ENCODE measurements at regions not wholly inside any gene's neighbourhood (a gene's known extent, or its start where the extent isn't known, plus 50 kb on each side); places are given as distances from the start of the nearest gene placed in this dataset.

DNA sequence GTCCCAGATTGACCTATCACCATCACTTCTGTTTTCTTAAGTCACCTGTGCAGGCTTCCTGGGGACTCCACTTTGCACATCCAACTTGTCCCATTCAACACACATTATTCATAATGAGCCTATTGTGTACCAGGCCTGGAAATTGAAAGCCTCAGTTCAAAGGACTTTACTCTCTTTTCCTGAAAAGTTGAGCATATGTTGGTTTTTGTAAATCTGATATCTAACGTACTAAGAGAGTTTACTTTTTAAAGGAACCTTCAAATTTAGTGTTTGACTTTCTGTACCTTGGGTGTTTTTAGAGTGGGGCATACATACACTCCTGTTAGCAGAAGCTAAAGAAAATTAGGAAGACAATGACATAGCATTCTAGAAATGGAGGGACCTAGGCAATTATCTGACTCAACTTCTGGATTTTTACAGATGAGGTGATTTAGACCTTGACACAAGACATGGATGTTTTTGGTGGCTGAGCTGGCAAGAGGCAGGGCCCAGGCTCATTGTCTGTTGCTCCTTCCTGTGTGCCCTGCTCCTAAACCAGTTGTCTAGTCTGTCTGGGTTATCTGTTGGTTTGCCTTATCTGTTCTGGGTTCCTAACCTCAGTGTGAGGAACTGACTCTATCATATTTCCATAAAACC lies 336.5 kb downstream of the RPS6KC1 start:
- Histone ChIP-seq H3K4me3 (IDR thresholded peaks at IDR 0.05; ENCODE audit: insufficient read depth, low read depth, low read length) (no peak overlapping the region), H3K4me2 (no peak overlapping the region), H3K9ac (no peak overlapping the region), H3K27me3 (ENCODE audit: insufficient read depth, low read depth) (no peaks in the 10 kb centered on the region), H3K36me3 (ENCODE audit: insufficient read depth) (no peaks in the 10 kb centered on the region), H3K27ac (no peak overlapping the region), H2AFZ (ENCODE audit: low read depth) (no peak overlapping the region), H4K20me1 (ENCODE audit: insufficient read depth) (no peaks in the 10 kb centered on the region), H3K79me2 (ENCODE audit: insufficient read depth, low read depth) (no peaks in the 10 kb centered on the region), H3K4me1 (ENCODE audit: low read depth, poor library complexity, severe bottlenecking) (no peaks in the 10 kb centered on the region)
- TF ChIP-seq, protein P1, sequence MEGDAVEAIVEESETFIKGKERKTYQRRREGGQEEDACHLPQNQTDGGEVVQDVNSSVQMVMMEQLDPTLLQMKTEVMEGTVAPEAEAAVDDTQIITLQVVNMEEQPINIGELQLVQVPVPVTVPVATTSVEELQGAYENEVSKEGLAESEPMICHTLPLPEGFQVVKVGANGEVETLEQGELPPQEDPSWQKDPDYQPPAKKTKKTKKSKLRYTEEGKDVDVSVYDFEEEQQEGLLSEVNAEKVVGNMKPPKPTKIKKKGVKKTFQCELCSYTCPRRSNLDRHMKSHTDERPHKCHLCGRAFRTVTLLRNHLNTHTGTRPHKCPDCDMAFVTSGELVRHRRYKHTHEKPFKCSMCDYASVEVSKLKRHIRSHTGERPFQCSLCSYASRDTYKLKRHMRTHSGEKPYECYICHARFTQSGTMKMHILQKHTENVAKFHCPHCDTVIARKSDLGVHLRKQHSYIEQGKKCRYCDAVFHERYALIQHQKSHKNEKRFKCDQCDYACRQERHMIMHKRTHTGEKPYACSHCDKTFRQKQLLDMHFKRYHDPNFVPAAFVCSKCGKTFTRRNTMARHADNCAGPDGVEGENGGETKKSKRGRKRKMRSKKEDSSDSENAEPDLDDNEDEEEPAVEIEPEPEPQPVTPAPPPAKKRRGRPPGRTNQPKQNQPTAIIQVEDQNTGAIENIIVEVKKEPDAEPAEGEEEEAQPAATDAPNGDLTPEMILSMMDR (conservative IDR thresholded peaks at IDR 0.05; ENCODE audit: low read depth, low read length): no peak

DNA sequence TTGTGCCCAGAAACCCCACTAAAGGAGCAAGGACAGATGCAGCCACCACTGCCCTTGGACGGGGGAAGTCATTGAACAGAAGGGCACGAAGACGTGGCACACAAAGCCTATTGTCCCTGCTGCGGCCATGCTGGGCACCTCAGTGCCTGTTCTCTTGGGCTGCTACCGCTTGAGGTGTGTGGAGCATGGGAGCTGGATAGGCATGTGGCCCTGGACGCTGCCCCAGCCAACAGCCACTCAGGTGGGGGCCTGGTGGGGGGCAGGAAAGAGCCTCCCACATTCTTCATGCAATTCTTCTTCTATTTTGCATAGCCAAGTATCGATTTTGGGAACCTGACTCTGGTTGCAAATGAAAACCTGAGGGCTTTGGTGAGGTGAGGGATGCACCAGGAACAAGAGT lies 337.2 kb downstream of the RPS6KC1 start:
- Histone ChIP-seq H3K27ac (no peak overlapping the region), H3K79me2 (ENCODE audit: insufficient read depth, low read depth) (no peaks in the 10 kb centered on the region), H3K36me3 (ENCODE audit: insufficient read depth) (no peaks in the 10 kb centered on the region), H3K4me2 (no peak overlapping the region), H2AFZ (ENCODE audit: low read depth) (no peak overlapping the region), H3K9ac (no peak overlapping the region), H4K20me1 (ENCODE audit: insufficient read depth) (no peaks in the 10 kb centered on the region), H3K4me1 (ENCODE audit: low read depth, poor library complexity, severe bottlenecking) (no peaks in the 10 kb centered on the region), H3K27me3 (ENCODE audit: insufficient read depth, low read depth) (no peaks in the 10 kb centered on the region), H3K4me3 (IDR thresholded peaks at IDR 0.05; ENCODE audit: insufficient read depth, low read depth, low read length) (no peak overlapping the region)
- TF ChIP-seq, protein P1 (conservative IDR thresholded peaks at IDR 0.05; ENCODE audit: low read depth, low read length): no peak

DNA sequence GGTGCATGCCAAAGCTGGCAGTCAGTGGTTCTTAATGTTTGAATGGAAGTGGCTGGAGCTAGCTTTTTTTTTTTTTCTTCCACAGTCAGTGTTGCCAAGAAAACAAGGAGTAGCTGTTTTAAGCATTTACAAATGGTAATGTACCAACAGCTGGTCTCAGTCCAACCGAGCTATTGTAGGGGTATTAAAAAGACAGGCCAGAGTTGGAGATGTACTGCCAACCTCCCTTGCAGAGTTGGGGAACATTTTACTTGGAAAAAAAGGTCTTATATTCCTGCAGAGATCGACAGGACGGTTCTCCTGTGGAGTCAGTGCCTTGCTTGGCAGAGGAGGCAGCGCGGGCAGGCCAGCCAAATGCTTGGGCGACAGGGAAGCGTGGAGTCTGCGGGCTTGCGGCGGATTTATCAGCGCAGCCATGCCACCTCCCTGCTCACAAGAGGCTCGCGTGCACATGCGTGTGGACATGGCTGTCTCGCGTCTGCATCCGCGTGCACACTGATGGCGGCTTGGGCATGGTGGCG lies 338.1 kb downstream of the RPS6KC1 start:
- H3K9ac ChIP-seq: no peak overlapping the region
- H3K79me2 ChIP-seq (ENCODE audit: insufficient read depth, low read depth): no peaks in the 10 kb centered on the region
- no peak overlapping the region for H3K4me3 ChIP-seq (IDR thresholded peaks at IDR 0.05; ENCODE audit: insufficient read depth, low read depth, low read length)
- no peaks in the 10 kb centered on the region for H3K36me3 ChIP-seq (ENCODE audit: insufficient read depth)
- H3K27ac ChIP-seq: no peak overlapping the region
- H2AFZ ChIP-seq (ENCODE audit: low read depth): no peak overlapping the region
- H3K4me2 ChIP-seq: no peak overlapping the region
- H3K4me1 ChIP-seq (ENCODE audit: low read depth, poor library complexity, severe bottlenecking): no peaks in the 10 kb centered on the region
- H4K20me1 ChIP-seq (ENCODE audit: insufficient read depth): no peaks in the 10 kb centered on the region
- TF ChIP-seq, protein P1 (conservative IDR thresholded peaks at IDR 0.05; ENCODE audit: low read depth, low read length): no peak
- no peaks in the 10 kb centered on the region for H3K27me3 ChIP-seq (ENCODE audit: insufficient read depth, low read depth)

DNA sequence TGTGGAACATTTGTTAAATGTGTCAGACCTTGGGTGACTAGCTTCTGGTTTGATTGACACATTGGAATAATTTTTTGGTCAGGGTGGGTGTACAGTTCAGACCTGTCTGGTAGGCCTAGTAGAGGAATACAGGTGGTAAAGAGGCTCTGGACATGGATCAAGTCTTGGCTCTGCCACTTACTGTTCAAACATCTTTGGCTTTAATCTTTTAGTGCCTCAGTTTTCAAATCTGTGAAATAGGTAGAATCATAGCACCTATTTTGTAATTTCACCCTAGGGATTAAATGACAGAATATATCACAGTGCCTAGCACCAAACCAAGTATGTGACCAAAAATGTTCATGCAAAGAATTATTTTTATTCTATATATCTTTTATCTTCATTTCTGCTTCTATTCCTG lies 340.4 kb downstream of the RPS6KC1 start:
- Histone ChIP-seq H3K4me3 (IDR thresholded peaks at IDR 0.05; ENCODE audit: insufficient read depth, low read depth, low read length) (no peak overlapping the region), H3K79me2 (ENCODE audit: insufficient read depth, low read depth) (no peaks in the 10 kb centered on the region), H4K20me1 (ENCODE audit: insufficient read depth) (no peaks in the 10 kb centered on the region), H2AFZ (ENCODE audit: low read depth) (no peak overlapping the region), H3K9ac (no peak overlapping the region), H3K4me2 (no peak overlapping the region), H3K27ac (no peak overlapping the region), H3K27me3 (ENCODE audit: insufficient read depth, low read depth) (no peaks in the 10 kb centered on the region), H3K4me1 (ENCODE audit: low read depth, poor library complexity, severe bottlenecking) (no peaks in the 10 kb centered on the region), H3K36me3 (ENCODE audit: insufficient read depth) (no peaks in the 10 kb centered on the region)
- TF ChIP-seq, protein P1 (conservative IDR thresholded peaks at IDR 0.05; ENCODE audit: low read depth, low read length): no peak

All from KMS-11 (cell line).